Prostate gland (tissue), 2 donors: ENCODE measurements at regions not wholly inside any gene's neighbourhood (a gene's known extent, or its start where the extent isn't known, plus 50 kb on each side); places are given as distances from the start of the nearest gene placed in this dataset.

Experiments
- DNase-seq: peaks from one replicate; pipeline ENCODE4 v3.0.0-alpha.2; 2019; ENCODE audit warnings: low spot score
- H3K27ac ChIP-seq, 2 donors: fragments of 200-600 bp; sonication (generic); 2 replicates each; pipeline ENCODE4 v1.5.1; 2017 to 2019
- H3K27me3 ChIP-seq: fragments of 200-600 bp; sonication (generic); replicated peaks from 2 replicates; pipeline ENCODE4 v1.5.1; 2019; ENCODE audit not compliant: insufficient read depth
- H3K36me3 ChIP-seq, 2 donors: fragments of 200-600 bp; sonication (generic); 1 replicate in 1 of 2; 2 replicates in 1 of 2; pipeline versions ENCODE4 v1.5.1 to v1.8.1; 2017 to 2019
- H3K4me1 ChIP-seq: fragments of 200-600 bp; sonication (generic); replicated peaks from 2 replicates; pipeline ENCODE4 v1.5.1; 2019
- H3K4me3 ChIP-seq, 2 donors: fragments of 200-600 bp; sonication (generic); 2 replicates each; pipeline ENCODE4 v1.5.1; 2017 to 2019
- H3K9me3 ChIP-seq: fragments of 200-600 bp; sonication (generic); 2 replicates; pipeline ENCODE4 v1.5.1; 2017
- POLR2A ChIP-seq: fragments of 450-650 bp; IDR thresholded peaks from one replicate; pipeline ENCODE4 v1.6.1; 2016; ENCODE audit warnings: antibody characterized with exemption, mild to moderate bottlenecking
- POLR2AphosphoS5 ChIP-seq: sonication (generic); formaldehyde crosslinking; IDR thresholded peaks from one replicate; pipeline ENCODE4 v1.6.1; 2017; ENCODE audit warnings: antibody characterized with exemption
- WGBS: methylation state at CpG from one replicate; pipeline ENCODE4 v1.1.5; 2018; 5-methylcytosine and 5-hydroxymethylcytosine counted together
- intact Hi-C: fragments of 100-400 bp; cut with DNase I; formaldehyde crosslinking; loops from one replicate; pipeline ENCODE4 v1.14.2; 2022
- TF ChIP-seq, protein P1 (sequence below), 4 experiments: fragments of 200-600 bp in 2 of 4; fragments of 450-650 bp in 2 of 4; sonication (generic) in 2 of 4; IDR thresholded peaks; 1 replicate in 3 of 4; 2 replicates in 1 of 4; pipeline ENCODE4 v1.5.1; 2016 to 2019; ENCODE audit warnings: antibody characterized with exemption in 4 of 4, mild to moderate bottlenecking in 2 of 4, moderate library complexity in 2 of 4

- H3K27ac ChIP-seq: no peak overlapping the region
- 95% methylated on average over 6 of the region's 6 CpGs for WGBS
Observed at GRCh38 chr2:45289997-45290709, 280.9 kb upstream of the SIX2 start.

GRCh38 chr2:45288532-45289417 lies 279.5 kb upstream of the SIX2 start:
- TF ChIP-seq POLR2AphosphoS5 (no peak), POLR2A (no peak)
- TF ChIP-seq, protein P1, sequence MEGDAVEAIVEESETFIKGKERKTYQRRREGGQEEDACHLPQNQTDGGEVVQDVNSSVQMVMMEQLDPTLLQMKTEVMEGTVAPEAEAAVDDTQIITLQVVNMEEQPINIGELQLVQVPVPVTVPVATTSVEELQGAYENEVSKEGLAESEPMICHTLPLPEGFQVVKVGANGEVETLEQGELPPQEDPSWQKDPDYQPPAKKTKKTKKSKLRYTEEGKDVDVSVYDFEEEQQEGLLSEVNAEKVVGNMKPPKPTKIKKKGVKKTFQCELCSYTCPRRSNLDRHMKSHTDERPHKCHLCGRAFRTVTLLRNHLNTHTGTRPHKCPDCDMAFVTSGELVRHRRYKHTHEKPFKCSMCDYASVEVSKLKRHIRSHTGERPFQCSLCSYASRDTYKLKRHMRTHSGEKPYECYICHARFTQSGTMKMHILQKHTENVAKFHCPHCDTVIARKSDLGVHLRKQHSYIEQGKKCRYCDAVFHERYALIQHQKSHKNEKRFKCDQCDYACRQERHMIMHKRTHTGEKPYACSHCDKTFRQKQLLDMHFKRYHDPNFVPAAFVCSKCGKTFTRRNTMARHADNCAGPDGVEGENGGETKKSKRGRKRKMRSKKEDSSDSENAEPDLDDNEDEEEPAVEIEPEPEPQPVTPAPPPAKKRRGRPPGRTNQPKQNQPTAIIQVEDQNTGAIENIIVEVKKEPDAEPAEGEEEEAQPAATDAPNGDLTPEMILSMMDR (IDR thresholded peaks at IDR 0.05): no peak
- WGBS: 91% methylated on average over 6 of the region's 6 CpGs
- Histone ChIP-seq H3K4me1 (no peaks in the 10 kb centered on the region), H3K9me3 (no peaks in the 10 kb centered on the region), H3K4me3 (no peak overlapping the region), H3K27me3 (no peaks in the 10 kb centered on the region), H3K27ac (no peak overlapping the region), H3K36me3 (no peaks in the 10 kb centered on the region)
- DNase-seq: no peak
- intact Hi-C loops: no loop called here

More at GRCh38 chr2:45289997-45290709, 280.9 kb upstream of the SIX2 start:
- intact Hi-C loops: no loop called here
- Histone ChIP-seq H3K27me3 (no peaks in the 10 kb centered on the region), H3K36me3 (no peaks in the 10 kb centered on the region), H3K4me3 (no peak overlapping the region), H3K9me3 (no peaks in the 10 kb centered on the region), H3K4me1 (no peaks in the 10 kb centered on the region)
- no peak for DNase-seq
- TF ChIP-seq, protein P1 (IDR thresholded peaks at IDR 0.05): no peak
- TF ChIP-seq POLR2A (no peak), POLR2AphosphoS5 (no peak)

GRCh38 chr2:45287045-45287444 lies 277.8 kb upstream of the SIX2 start:
- no peak for DNase-seq
- intact Hi-C loops: no loop called here
- H3K4me3 ChIP-seq: no peak overlapping the region
- H3K27me3 ChIP-seq: no peaks in the 10 kb centered on the region
- no peak for TF ChIP-seq POLR2A
- TF ChIP-seq, protein P1 (IDR thresholded peaks at IDR 0.05): no peak
- TF ChIP-seq POLR2AphosphoS5: no peak
- H3K27ac ChIP-seq: no peak overlapping the region
- no peaks in the 10 kb centered on the region for H3K4me1 ChIP-seq
- 71% methylated on average over 4 of the region's 4 CpGs for WGBS
- H3K9me3 ChIP-seq: no peaks in the 10 kb centered on the region
- no peaks in the 10 kb centered on the region for H3K36me3 ChIP-seq

GRCh38 chr2:45285771-45286390 lies 276.6 kb upstream of the SIX2 start:
- TF ChIP-seq POLR2A: no peak
- no peak for TF ChIP-seq POLR2AphosphoS5
- TF ChIP-seq, protein P1 (IDR thresholded peaks at IDR 0.05): no peak
- no peak overlapping the region for H3K27ac ChIP-seq
- H3K27me3 ChIP-seq: no peaks in the 10 kb centered on the region
- intact Hi-C loops: no loop called here
- no peak overlapping the region for H3K4me3 ChIP-seq
- no peak for DNase-seq
- H3K9me3 ChIP-seq: no peaks in the 10 kb centered on the region
- WGBS: 88% methylated on average over 4 of the region's 4 CpGs
- no peaks in the 10 kb centered on the region for H3K36me3 ChIP-seq
- H3K4me1 ChIP-seq: no peaks in the 10 kb centered on the region
